ENCODE measurements at regions not wholly inside any gene's neighbourhood (a gene's known extent, or its start where the extent isn't known, plus 50 kb on each side); places are given as distances from the start of the nearest gene placed in this dataset.

DNA sequence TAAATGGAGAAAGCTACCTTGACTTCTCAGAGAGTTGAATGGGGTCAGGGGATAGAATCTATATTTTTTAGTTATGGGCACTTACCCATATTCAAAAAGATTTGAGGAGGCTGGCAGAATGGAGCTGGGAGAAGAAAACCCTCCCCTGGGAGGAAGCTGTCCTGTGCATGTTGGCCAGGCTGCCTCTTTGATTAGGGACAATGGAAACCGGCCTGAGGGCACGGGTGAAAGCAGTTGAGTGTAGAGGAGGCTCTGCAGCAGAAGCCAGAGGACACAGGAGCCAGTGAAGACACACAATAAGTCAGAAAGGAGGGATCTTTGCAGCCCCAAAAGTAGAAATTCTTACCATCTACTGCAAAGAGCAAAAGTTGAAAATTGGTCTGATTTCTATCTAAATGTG, 66.6 kb upstream of the B3GAT1 start:
- TF ChIP-seq CTCF (IDR thresholded peaks at IDR 0.05; ENCODE audit: borderline replicate concordance), result no peak
- Histone ChIP-seq H3K27ac (replicated peaks) (no peak overlapping the region), H3K36me3 (no peaks in the 10 kb centered on the region), H3K27me3 (ENCODE audit: low read depth) (peaks cover 98% of the 10 kb centered on the region), H3K4me1 (no peaks in the 10 kb centered on the region), H3K9me3 (replicated peaks) (no peaks in the 10 kb centered on the region), H3K4me3 (no peak overlapping the region)
- DNase-seq, result no peak
- intact Hi-C loops (cut with micrococcal nuclease), result no loop called here

DNA sequence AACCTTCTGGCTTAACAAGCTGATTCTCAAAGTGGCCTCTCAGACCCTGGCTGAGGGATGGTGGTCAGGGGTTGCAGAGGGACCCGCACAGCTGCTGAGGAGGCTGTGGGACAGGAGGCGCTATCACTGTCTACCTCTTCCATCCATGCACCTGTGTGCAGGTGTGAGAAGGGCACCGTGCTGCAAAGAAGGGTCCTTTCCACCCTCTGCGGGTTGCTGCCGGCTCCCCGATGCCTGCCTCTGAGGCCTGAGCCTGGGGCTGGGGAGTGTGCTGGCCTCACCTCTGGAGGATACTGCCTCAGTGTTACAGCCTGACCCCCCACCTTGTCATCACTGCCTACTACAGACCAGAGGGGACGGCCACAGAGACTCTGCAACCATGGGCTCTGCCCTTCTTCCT, 66.1 kb upstream of the B3GAT1 start:
- H3K36me3 ChIP-seq, result no peaks in the 10 kb centered on the region
- H3K9me3 ChIP-seq (replicated peaks), result no peaks in the 10 kb centered on the region
- H3K27ac ChIP-seq (replicated peaks), result no peak overlapping the region
- intact Hi-C loops (cut with micrococcal nuclease), result no loop called here
- no peaks in the 10 kb centered on the region for H3K4me1 ChIP-seq
- TF ChIP-seq CTCF (IDR thresholded peaks at IDR 0.05; ENCODE audit: borderline replicate concordance), result no peak
- no peak for DNase-seq
- no peak overlapping the region for H3K4me3 ChIP-seq
- peaks cover 98% of the 10 kb centered on the region for H3K27me3 ChIP-seq (ENCODE audit: low read depth)

DNA sequence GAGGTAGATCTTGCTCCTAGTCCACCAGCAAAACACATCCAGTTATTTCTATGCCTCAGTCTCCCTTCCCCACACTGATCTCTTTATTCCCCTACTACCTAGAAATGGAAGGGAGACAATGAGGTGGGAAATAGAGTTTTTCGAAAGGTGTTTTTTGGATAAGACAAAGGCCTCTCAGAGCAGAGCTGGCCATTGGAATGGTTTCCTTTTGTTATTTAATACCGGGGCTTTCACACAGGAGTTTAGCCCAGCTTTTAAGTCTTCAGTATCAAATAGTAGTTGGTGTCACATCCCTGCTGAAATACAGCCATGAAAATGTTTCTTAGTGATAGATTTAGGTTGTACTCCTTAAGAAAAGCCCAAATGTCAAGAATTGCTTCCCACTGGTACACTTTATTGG, 65.4 kb upstream of the B3GAT1 start:
- DNase-seq, result no peak
- intact Hi-C loops (cut with micrococcal nuclease), result no loop called here
- TF ChIP-seq CTCF (IDR thresholded peaks at IDR 0.05; ENCODE audit: borderline replicate concordance), result no peak
- H3K27me3 ChIP-seq (ENCODE audit: low read depth), result peaks cover 98% of the 10 kb centered on the region
- H3K9me3 ChIP-seq (replicated peaks), result no peaks in the 10 kb centered on the region
- no peaks in the 10 kb centered on the region for H3K4me1 ChIP-seq
- no peak overlapping the region for H3K4me3 ChIP-seq
- H3K27ac ChIP-seq (replicated peaks), result no peak overlapping the region
- no peaks in the 10 kb centered on the region for H3K36me3 ChIP-seq

DNA sequence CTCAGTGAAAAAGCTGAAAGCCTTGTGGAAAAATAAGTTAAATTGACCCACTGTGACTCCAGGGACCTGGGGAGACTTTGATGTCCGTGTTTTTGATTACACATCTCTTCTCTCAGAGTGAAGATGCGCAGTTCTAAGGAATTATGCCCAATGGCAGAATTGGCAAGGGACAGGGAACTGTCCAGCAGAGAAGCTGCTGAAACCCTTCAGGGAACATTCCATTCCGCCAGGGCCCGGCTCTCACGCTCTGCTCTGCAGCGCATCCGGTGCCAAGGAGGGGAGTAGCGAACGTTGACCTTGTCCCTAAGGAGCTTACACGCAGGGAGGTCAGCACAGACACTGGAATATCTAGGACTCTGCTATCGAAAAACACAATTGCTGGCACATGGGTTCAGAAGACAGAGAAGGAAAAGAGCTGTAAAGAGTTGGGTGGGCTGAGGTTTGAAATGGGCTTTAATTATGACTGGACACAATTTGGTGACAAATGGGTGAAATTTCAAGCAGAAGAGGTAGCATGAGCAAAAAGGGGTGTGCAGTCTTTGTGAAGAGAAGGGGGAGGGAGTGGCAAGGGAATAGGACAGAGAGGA, 64.5 kb upstream of the B3GAT1 start:
- intact Hi-C loops (cut with micrococcal nuclease), result no loop called here
- H3K27ac ChIP-seq (replicated peaks), result no peak overlapping the region
- peaks cover 98% of the 10 kb centered on the region for H3K27me3 ChIP-seq (ENCODE audit: low read depth)
- DNase-seq, result no peak
- no peaks in the 10 kb centered on the region for H3K36me3 ChIP-seq
- H3K4me3 ChIP-seq, result no peak overlapping the region
- no peaks in the 10 kb centered on the region for H3K4me1 ChIP-seq
- no peak for TF ChIP-seq CTCF (IDR thresholded peaks at IDR 0.05; ENCODE audit: borderline replicate concordance)
- H3K9me3 ChIP-seq (replicated peaks), result no peaks in the 10 kb centered on the region

DNA sequence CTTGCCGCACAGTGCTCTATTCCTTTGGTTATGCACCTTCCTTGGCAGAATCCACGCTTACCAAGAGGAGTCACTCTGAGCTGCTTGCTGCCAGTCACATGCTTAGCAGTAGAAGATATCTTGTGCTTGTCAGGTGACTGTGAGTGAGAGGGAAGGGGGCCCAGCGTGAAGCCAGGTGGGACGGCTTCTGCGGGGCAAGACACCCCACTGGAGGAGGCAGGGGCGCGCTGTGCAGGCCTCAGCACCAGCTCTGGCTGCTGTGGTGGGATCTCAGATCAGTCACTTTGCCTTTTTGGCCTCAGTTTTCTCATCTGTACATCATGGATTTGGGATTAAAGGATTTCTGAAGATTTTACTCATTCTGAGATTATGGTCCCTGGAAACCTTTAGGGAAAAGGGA, 63.9 kb upstream of the B3GAT1 start:
- intact Hi-C loops (cut with micrococcal nuclease), result no loop called here
- peaks cover 98% of the 10 kb centered on the region for H3K27me3 ChIP-seq (ENCODE audit: low read depth)
- H3K4me1 ChIP-seq, result no peaks in the 10 kb centered on the region

More for the DNA sequence above, 63.9 kb upstream of the B3GAT1 start:
- TF ChIP-seq CTCF (IDR thresholded peaks at IDR 0.05; ENCODE audit: borderline replicate concordance), result no peak
- no peaks in the 10 kb centered on the region for H3K36me3 ChIP-seq
- DNase-seq, result no peak
- H3K27ac ChIP-seq (replicated peaks), result no peak overlapping the region
- no peaks in the 10 kb centered on the region for H3K9me3 ChIP-seq (replicated peaks)
- H3K4me3 ChIP-seq, result no peak overlapping the region

Data from left ventricle myocardium inferior (tissue), 1 donor.